Kidney tubule cell (primary cell): ENCODE measurements at regions not wholly inside any gene's neighbourhood (a gene's known extent, or its start where the extent isn't known, plus 50 kb on each side); places are given as distances from the start of the nearest gene placed in this dataset.

Experiments
- DNase-seq: peaks from one replicate; pipeline ENCODE4 v3.0.0-alpha.2; 2018; ENCODE audit warnings: low spot score

DNA sequence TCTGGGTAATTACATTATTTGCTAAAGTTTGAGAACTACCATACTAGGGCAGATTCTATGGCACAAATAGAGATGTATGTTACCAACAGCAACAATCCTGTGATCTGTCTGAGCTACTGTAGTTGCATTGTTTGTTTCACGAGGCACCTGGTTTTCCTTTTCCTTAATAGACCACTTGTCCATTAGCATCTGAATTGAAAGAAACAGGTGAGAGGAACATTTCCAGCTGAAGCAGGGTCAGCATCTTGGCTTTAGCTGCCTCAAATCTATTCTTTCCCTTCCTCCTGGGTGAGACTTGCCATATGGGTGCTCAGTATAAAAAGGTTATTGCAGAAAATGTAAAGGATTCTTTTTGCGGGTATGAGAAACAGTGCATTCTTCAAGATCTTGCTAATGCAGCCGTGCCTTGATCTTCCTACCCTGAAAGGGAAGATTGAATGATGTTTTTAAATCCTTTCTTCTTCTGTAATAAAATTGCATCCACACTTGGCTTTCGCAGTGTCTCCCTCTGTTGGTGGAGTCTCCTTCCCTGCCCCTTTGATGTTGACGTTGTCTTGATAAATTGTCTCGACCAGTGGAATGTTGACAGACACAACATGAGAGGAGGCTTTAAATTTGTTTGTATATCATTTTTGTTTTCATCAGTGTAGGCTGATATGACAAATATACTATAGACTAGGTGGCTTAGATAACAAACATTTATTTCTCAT, 118.0 kb upstream of the BRINP1 start:
- no peak for DNase-seq

DNA sequence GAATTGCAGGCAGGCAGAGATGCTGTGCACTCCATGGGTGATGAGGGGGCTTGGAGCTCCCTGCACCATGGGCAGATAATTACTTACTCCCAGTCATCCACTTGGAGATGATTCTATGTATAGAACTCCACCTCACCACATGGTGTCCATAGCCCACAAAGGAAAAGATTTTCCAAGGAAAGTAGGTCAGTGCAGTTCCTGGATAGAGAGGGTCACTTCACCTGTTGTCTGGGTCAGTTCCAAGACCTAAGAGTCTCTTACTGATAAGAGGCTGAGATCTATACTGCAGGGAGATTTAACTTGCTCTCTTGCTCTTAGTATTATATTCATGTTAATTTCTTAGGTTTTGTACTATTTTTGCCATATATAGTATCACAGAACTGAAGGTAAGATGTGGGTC, 113.9 kb upstream of the BRINP1 start:
- DNase-seq, result no peak

DNA sequence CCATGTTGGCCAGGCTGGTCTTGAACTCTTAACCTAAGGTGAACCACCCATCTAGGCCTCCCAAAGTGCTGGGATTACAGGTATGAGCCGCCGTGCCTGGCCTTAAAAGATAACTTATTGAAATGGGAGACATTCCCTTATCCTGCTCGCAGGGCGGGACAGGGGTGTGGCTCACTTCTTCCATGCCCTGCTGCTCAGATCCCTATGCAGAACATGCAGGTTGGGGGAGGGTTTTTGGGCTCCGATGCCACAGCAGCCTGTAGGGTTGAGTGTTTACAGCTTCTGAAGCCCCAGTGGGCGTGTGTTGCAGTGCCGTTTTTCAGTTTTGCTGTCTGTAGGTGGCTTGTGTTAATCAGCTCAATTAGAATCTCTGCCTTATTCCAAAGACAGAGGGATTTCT, 108.0 kb upstream of the BRINP1 start:
- no peak for DNase-seq

DNA sequence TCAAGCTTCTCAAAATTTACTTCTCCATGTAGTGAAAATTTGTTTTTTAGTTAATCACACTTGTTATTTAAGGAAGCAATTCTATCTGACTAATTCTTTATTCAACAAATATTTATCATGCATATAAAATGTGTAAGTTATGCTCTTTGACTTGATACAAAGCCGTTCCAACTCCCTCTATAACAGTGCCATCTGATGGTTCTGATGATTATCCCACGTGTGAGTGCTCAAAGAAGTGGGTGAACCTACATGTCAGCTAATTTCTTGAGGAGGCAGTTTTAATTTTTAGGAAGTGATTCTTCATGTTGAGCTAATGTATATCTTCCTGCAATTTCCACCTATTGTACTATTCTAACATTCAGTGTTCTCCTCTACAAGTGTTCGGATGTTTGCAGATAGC, 88.8 kb upstream of the BRINP1 start:
- peak; percentile 4 for DNase-seq

DNA sequence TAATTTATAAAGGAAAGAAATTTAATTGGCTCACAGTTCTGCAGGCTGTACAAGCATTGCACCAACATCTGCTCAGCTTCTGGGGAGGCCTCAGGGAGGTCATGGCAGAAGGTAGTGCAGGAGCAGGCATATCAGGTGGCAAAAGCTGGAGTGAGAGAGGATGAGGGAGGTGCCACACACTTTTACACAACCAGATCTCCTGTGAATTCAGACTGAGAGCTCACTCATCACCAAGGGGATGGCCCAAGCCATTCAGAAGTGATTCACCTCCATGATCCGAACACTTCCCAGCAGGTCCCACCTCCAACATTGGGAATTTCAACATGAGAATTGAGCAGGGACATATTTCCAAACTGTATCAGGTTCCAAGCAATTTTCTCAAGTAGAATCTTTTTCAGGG, 84.7 kb upstream of the BRINP1 start:
- peak; percentile 75 for DNase-seq

DNA sequence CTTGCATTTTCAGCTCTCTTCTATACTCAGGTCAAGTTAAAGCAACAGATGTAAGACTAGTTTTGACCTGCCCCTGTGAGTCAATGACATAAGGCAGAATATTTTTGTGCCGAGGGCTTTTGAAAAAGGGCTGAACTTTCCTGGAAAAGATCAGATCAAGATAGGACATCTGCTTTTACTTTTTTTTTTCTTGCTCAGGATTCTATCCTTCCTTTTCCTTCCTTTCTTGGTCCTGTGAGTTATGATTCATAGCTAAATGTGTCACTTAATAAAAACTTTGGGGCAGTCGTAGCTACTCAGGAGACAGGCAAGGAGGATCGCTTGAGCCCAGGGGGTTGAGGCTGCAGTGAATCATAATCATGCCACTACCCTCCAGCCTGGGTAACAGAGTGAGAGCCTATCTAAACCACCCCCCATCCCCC, 84.3 kb upstream of the BRINP1 start:
- peak; percentile 93 for DNase-seq

DNA sequence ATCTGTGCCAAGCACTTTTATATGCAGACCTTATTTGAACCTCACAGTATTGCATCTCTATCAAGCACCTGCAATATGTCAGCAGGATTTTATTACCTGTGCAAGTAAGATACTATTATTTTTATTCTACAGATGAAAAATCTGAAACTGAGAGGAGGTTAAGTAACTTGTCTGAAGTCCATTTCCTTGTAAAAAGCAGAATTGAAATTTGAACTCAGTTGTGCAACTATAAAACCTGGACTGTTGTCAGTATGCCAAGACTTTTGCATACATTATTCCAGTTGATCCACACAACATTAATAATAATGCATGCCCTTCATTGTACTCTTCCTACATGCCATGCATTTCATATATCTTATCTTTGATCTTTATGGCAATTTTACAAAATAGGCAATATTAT, 82.2 kb upstream of the BRINP1 start:
- no peak for DNase-seq

DNA sequence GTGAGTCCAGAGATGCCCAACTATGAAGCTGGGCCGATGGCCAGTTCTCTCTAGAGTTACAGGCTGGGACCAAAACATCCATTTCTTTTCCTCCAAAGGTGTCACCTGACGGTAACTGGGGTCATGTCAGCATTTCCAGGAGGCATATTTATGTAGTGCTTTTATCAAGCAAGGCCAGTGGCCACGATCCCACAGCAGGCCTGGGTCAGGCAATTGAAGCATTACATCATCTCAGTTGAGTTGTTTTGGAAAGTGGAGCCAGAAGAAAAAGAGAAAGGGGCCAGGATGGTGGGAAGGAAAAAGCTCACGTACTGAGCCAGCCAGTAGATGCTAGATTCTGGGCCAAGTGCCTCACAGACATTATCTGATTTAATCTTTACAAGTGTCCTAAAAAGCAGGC, 73.9 kb upstream of the BRINP1 start:
- DNase-seq, result no peak

DNA sequence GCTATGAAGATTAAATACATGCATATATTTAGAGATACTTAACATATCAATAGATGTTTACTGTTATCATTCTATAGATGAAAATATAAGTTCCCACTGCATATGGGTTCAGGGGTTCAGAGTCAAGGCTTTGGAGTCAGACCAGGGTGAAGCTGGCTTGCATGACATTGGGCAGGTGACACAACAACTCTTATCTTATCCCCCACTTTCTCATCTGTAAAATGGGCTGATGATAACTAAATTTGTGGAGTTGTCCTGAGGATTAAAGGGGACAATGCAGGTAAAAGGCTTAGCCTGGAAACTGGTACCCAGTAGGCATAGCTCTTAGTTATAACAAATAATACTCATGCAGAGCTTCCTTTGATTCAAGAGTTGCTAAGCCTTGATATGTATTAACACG, 72.6 kb upstream of the BRINP1 start:
- DNase-seq, result no peak

DNA sequence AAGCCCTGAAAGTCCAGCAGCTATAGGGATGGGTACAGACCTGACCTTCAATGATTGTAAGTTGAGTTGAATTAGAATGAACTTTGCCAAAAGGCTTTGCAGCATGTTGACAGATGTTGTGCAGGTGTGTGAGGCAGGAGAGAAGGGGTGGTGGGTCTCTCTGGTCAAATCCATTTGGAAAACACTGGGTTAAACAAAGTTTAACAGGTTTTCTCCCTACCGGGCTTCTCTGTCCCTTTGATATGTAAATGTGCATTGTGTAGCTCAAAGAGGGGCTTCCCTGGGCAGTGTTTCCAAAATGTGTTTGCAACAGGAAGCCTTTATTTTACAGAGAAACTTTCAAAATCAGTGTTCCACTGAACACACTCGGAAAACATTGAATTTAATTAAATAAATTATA, 72.1 kb upstream of the BRINP1 start:
- no peak for DNase-seq

DNA sequence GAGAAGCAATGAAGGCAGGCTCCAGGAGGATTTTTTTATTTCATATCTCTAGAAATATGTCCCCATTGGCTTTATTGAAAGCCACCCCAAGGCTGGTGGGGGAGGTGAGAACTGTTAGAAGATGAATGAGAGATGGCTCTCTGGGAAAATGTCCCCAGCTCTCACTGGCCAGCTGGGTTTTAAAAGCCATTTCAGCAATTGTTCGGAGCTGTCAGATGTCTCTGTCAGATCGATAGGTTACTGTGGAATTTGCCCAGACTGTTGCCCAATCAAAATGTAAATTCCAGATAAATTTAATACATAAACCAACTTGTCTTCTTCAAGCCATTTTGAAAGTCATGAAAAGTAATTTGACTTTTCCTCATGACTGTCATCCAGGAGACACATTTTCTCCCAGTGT, 67.0 kb upstream of the BRINP1 start:
- DNase-seq, result no peak

DNA sequence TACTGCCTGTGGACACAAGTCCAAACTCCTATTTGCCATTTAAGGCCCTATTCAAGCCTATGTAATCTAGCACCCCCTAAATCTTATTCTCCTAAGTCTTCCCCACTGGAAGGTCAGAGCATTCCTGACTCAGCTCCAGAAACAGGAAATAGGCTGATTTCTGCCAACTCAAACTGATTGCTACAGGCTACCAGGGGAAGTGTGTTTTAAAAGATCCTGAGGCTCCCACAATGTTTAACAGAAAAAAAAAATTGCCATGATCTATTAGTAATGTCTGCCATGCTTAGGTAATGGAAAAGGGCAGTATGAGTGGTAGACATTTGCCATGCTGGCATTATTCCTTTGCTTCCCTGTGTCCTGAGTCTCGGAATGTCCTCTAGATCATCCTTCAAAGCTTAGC, 65.8 kb upstream of the BRINP1 start:
- DNase-seq, result peak; percentile 65

DNA sequence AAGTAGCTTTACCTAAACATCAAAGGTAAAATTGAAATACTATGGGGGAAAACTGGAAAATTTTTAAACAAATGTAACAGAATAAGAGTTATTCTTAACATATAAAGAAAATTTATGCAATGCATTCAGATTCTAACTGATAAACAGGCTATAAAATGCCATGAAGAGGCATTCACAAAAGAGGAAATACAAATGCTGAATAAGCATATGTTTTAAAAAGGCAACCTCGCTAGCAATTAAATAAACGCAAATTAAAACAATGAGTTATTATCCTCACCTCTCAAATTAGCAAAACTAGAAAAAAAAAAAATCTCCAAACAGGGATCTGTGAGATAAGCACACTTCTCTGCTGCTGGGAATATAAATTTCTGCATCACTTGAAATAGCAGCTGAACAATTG, 63.2 kb upstream of the BRINP1 start:
- no peak for DNase-seq

DNA sequence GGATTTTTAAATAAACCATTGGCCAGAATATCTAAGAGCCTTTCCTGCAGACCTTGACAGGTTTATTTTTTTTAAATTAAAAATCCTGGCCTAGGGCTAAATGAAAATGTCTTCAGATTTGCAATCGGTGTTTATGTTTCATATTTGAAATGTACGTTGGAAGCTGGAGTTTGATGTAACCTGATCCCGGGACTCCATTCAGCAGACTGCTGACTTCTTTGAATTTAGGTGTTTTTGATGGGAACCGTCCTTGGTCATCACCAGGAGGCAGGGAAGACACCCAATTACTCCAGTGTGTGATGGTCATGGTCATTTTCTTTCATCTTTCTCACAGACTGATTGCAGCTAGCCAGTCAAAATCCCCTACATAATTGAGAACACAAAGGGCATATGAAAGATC, 60.1 kb upstream of the BRINP1 start:
- DNase-seq, result no peak

DNA sequence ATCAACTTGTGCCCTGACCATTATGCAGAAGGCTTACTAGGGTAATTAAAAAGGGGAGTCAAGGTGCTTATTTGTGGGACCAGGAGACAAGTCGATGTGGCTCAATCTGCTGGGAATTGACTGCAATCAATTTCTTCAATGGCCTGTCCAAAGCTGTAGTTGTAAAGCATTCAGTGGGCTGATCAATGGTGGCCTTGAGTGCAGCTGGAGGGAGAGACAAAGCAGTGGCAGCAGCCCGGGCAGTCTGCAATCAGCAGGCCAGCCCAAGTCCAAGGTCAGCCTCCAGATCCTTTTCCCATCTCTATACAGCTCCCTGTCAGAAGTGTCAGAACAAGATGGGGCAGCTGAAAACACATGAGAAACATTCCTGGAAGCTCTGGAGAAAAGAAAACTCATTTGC, 51.0 kb upstream of the BRINP1 start:
- DNase-seq, result no peak
